ENCODE measurements at regions not wholly inside any gene's neighbourhood (a gene's known extent, or its start where the extent isn't known, plus 50 kb on each side); places are given as distances from the start of the nearest gene placed in this dataset.
"Not testable (repeated sequence)": the region's sequence is repeated elsewhere in the genome, so short reads cannot be mapped to it uniquely, and the experiment has no call there.

GRCh38 chr1:173257805-173258204 is 50.7 kb upstream of the TNFSF4 start:
- DNase-seq (ENCODE audit: low read depth in 3 of 3, low spot score in 1 of 3) = no peak

GRCh38 chr1:173258479-173259264 is 51.5 kb upstream of the TNFSF4 start:
- no peak for DNase-seq (ENCODE audit: low read depth in 3 of 3, low spot score in 1 of 3)

- DNase-seq (ENCODE audit: low read depth in 3 of 3, low spot score in 1 of 3) = not testable (repeated sequence)
Measured at GRCh38 chr1:173260329-173260728, 53.2 kb upstream of the TNFSF4 start.

- DNase-seq (ENCODE audit: low read depth in 3 of 3, low spot score in 1 of 3) = no peak
Measured at GRCh38 chr1:173266841-173267240, 59.7 kb upstream of the TNFSF4 start.

GRCh38 chr1:173267453-173267945 is 60.4 kb upstream of the TNFSF4 start:
- DNase-seq (ENCODE audit: low read depth in 3 of 3, low spot score in 1 of 3) = no peak

GRCh38 chr1:173268261-173268660 is 61.1 kb upstream of the TNFSF4 start:
- no peak for DNase-seq (ENCODE audit: low read depth in 3 of 3, low spot score in 1 of 3)

- no peak for DNase-seq (ENCODE audit: low read depth in 3 of 3, low spot score in 1 of 3)
Measured at GRCh38 chr1:173268786-173269277, 61.7 kb upstream of the TNFSF4 start.

GRCh38 chr1:173269490-173270230 is 62.5 kb upstream of the TNFSF4 start:
- no peak for DNase-seq (ENCODE audit: low read depth in 3 of 3, low spot score in 1 of 3)

- no peak for DNase-seq (ENCODE audit: low read depth in 3 of 3, low spot score in 1 of 3)
Measured at GRCh38 chr1:173270243-173270642, 63.1 kb upstream of the TNFSF4 start.

- DNase-seq (ENCODE audit: low read depth in 3 of 3, low spot score in 1 of 3) = not testable (repeated sequence)
Measured at GRCh38 chr1:173271021-173271420, 63.9 kb upstream of the TNFSF4 start.

- no peak for DNase-seq (ENCODE audit: low read depth in 3 of 3, low spot score in 1 of 3)
Measured at GRCh38 chr1:173275496-173275895, 68.4 kb upstream of the TNFSF4 start.

- no peak for DNase-seq (ENCODE audit: low read depth in 3 of 3, low spot score in 1 of 3)
Measured at GRCh38 chr1:173276922-173277800, 70.0 kb upstream of the TNFSF4 start.

GRCh38 chr1:173280899-173281660 is 73.9 kb upstream of the TNFSF4 start:
- no peak for DNase-seq (ENCODE audit: low read depth in 3 of 3, low spot score in 1 of 3)

- no peak for DNase-seq (ENCODE audit: low read depth in 3 of 3, low spot score in 1 of 3)
Measured at GRCh38 chr1:173285048-173285447, 77.9 kb upstream of the TNFSF4 start.

GRCh38 chr1:173287785-173288184 is 80.7 kb upstream of the TNFSF4 start:
- no peak for DNase-seq (ENCODE audit: low read depth in 3 of 3, low spot score in 1 of 3)

- no peak for DNase-seq (ENCODE audit: low read depth in 3 of 3, low spot score in 1 of 3)
Measured at GRCh38 chr1:173293756-173294155, 86.6 kb upstream of the TNFSF4 start.

GRCh38 chr1:173294843-173295242 is 87.7 kb upstream of the TNFSF4 start:
- no peak for DNase-seq (ENCODE audit: low read depth in 3 of 3, low spot score in 1 of 3)

GRCh38 chr1:173295391-173295790 is 88.3 kb upstream of the TNFSF4 start:
- no peak for DNase-seq (ENCODE audit: low read depth in 3 of 3, low spot score in 1 of 3)

- DNase-seq (ENCODE audit: low read depth in 3 of 3, low spot score in 1 of 3) = no peak
Measured at GRCh38 chr1:173295995-173296394, 88.9 kb upstream of the TNFSF4 start.

- DNase-seq (ENCODE audit: low read depth in 3 of 3, low spot score in 1 of 3) = no peak
Measured at GRCh38 chr1:173297798-173298391, 90.8 kb upstream of the TNFSF4 start.
